Right lobe of liver (tissue), 4 donors: ENCODE measurements at regions not wholly inside any gene's neighbourhood (a gene's known extent, or its start where the extent isn't known, plus 50 kb on each side); places are given as distances from the start of the nearest gene placed in this dataset.

Source experiments
- CTCF ChIP-seq, 4 donors: fragments of 200-600 bp in 3 of 4; fragments of 450-650 bp in 1 of 4; IDR thresholded peaks; one replicate each; pipeline versions ENCODE4 v1.5.1 to v1.8.0; 2016 to 2022; ENCODE audit warnings: antibody characterized with exemption in 4 of 4, mild to moderate bottlenecking in 2 of 4
- POLR2A ChIP-seq: fragments of 450-650 bp; IDR thresholded peaks from one replicate; pipeline ENCODE4 v1.6.1; 2017; ENCODE audit warnings: antibody characterized with exemption, mild to moderate bottlenecking
- donor health status: DM: no; HTN: no; CAD: no.
- donor health status: DM: no; HTN: no; CAD: no.
- donor health status: DM: no; HTN: yes; CAD: no.

GRCh38 chr20:21633829-21634228 is 71.6 kb upstream of the PAX1 start:
- TF ChIP-seq CTCF (IDR thresholded peaks at IDR 0.05), result no peak
- no peak for TF ChIP-seq POLR2A
